H1 (cell line): ENCODE measurements at regions not wholly inside any gene's neighbourhood (a gene's known extent, or its start where the extent isn't known, plus 50 kb on each side); places are given as distances from the start of the nearest gene placed in this dataset.

ENCODE experiments used
- CTCF ChIA-PET: fragments of 300-600 bp; sonication (Branson Sonifier 250); formaldehyde crosslinking; loops from one replicate; lab custom pipeline; 2021; ENCODE audit not compliant: partially characterized antibody; lab: Charles Lee
- POLR2A ChIA-PET: fragments of 300-600 bp; sonication (Branson Sonifier 250); formaldehyde crosslinking; loops from one replicate; lab custom pipeline; 2021; ENCODE audit warnings: inconsistent platforms; ENCODE audit not compliant: partially characterized antibody; lab: Charles Lee
- DNase-seq, 2 experiments: peaks; one replicate each; pipeline versions ENCODE4 v3.0.0 to v3.0.0-alpha.2; 2010 to 2022; ENCODE audit warnings: low spot score in 2 of 2, low read depth in 1 of 2, mixed read lengths in 1 of 2
- FAIRE-seq: peaks from 2 replicates; lab custom pipeline; 2011; peaks lifted over from hg19 to GRCh38; lab: Jason Lieb, UNC
- H2AFZ ChIP-seq: 2 replicates; pipeline ENCODE4 v1.8.1; 2012; ENCODE audit warnings: low read length, inconsistent platforms
- H2AK5ac ChIP-seq: 2 replicates; pipeline ENCODE4 v1.6.1; 2013; ENCODE audit warnings: low read depth, low read length
- H2BK120ac ChIP-seq: replicated peaks from 2 replicates; pipeline ENCODE3; 2013; ENCODE audit warnings: low read depth, low read length, inconsistent platforms
- H2BK12ac ChIP-seq: 2 replicates; pipeline ENCODE4 v1.6.1; 2013; ENCODE audit warnings: low read depth, low read length
- H2BK15ac ChIP-seq: 2 replicates; pipeline ENCODE4 v1.6.1; 2013; ENCODE audit warnings: low read length
- H2BK20ac ChIP-seq: 2 replicates; pipeline ENCODE4 v1.6.1; 2013; ENCODE audit warnings: low read length
- H2BK5ac ChIP-seq: 2 replicates; pipeline ENCODE4 v1.6.1; 2013; ENCODE audit warnings: low read depth, low read length
- H3K14ac ChIP-seq: 2 replicates; pipeline ENCODE4 v1.6.1; 2013; ENCODE audit warnings: inconsistent platforms; ENCODE audit not compliant: insufficient read length
- H3K18ac ChIP-seq: 2 replicates; pipeline ENCODE4 v1.6.1; 2013; ENCODE audit warnings: low read length; ENCODE audit errors: extremely low read depth
- H3K23ac ChIP-seq: 2 replicates; pipeline ENCODE4 v1.6.1; 2013; ENCODE audit warnings: inconsistent platforms; ENCODE audit not compliant: insufficient read length
- H3K23me2 ChIP-seq: 2 replicates; pipeline ENCODE4 v1.6.1; 2013; ENCODE audit warnings: low read depth, low read length
- H3K27ac ChIP-seq: 2 replicates; pipeline ENCODE4 v1.6.1; 2011; ENCODE audit warnings: low read depth, low read length, inconsistent platforms
- H3K27me3 ChIP-seq, 4 experiments: replicated peaks in 1 of 4; 1 replicate in 1 of 4; 2 replicates in 3 of 4; pipeline versions ENCODE4 v1.6.1 to v1.8.1; 2011 to 2013; ENCODE audit warnings: low read length in 3 of 4, mild to moderate bottlenecking in 3 of 4, inconsistent platforms in 2 of 4, mixed read lengths in 2 of 4, moderate library complexity in 1 of 4; ENCODE audit not compliant: control insufficient read depth in 3 of 4, insufficient read depth in 3 of 4; ENCODE audit errors: extremely low read depth in 1 of 4
- H3K36me3 ChIP-seq, 4 experiments: 2 replicates each; pipeline versions ENCODE4 v1.6.1 to v1.8.1; 2011 to 2013; ENCODE audit warnings: mild to moderate bottlenecking in 4 of 4, low read length in 3 of 4, moderate library complexity in 2 of 4, control low read depth in 1 of 4, inconsistent platforms in 1 of 4; ENCODE audit not compliant: insufficient read depth in 4 of 4, control insufficient read depth in 2 of 4
- H3K4ac ChIP-seq: replicated peaks from 2 replicates; pipeline ENCODE3; 2013; ENCODE audit warnings: low read length, low read depth, mixed read lengths, inconsistent platforms; ENCODE audit not compliant: insufficient read length
- H3K4me1 ChIP-seq, 4 experiments: replicated peaks in 1 of 4; 1 replicate in 1 of 4; 2 replicates in 3 of 4; pipeline versions ENCODE4 v1.6.1 to v1.8.1; 2011 to 2013; ENCODE audit warnings: low read length in 3 of 4, inconsistent platforms in 2 of 4, mixed read lengths in 1 of 4; ENCODE audit not compliant: insufficient read depth in 4 of 4, control insufficient read depth in 3 of 4
- H3K4me2 ChIP-seq, 2 experiments: 2 replicates each; pipeline versions ENCODE4 v1.6.1 to v1.8.1; 2011 to 2013; ENCODE audit warnings: low read depth in 2 of 2, low read length in 2 of 2, control low read depth in 1 of 2, inconsistent platforms in 1 of 2, mild to moderate bottlenecking in 1 of 2; ENCODE audit not compliant: insufficient read depth in 1 of 2
- H3K4me3 ChIP-seq, 4 experiments: fragments of 200-600, 300-600 bp in 1 of 4; sonication (generic), shearing (Covaris generic), sonication (Bioruptor Twin) in 1 of 4; 2 replicates each; pipeline versions ENCODE4 v1.5.1 to v1.8.1; 2011 to 2016; ENCODE audit warnings: low read length in 4 of 4, low read depth in 3 of 4, control low read depth in 2 of 4, inconsistent platforms in 2 of 4, mild to moderate bottlenecking in 2 of 4, mixed read lengths in 1 of 4, moderate library complexity in 1 of 4; ENCODE audit not compliant: insufficient read depth in 2 of 4; ENCODE audit errors: extremely low read depth in 1 of 4
- H3K56ac ChIP-seq: replicated peaks from 2 replicates; pipeline ENCODE3; 2013; ENCODE audit warnings: low read depth, mild to moderate bottlenecking, mixed read lengths, low read length, inconsistent platforms; ENCODE audit not compliant: insufficient read length
- H3K79me1 ChIP-seq: 2 replicates; pipeline ENCODE4 v1.6.1; 2013; ENCODE audit warnings: low read depth, low read length, control low read depth
- H3K79me2 ChIP-seq, 2 experiments: 2 replicates each; pipeline versions ENCODE4 v1.6.1 to v1.8.1; 2012 to 2013; ENCODE audit warnings: low read length in 2 of 2, mild to moderate bottlenecking in 2 of 2, inconsistent platforms in 1 of 2; ENCODE audit not compliant: insufficient read depth in 2 of 2, control insufficient read depth in 1 of 2
- H3K9ac ChIP-seq, 4 experiments: replicated peaks in 1 of 4; 1 replicate in 1 of 4; 2 replicates in 3 of 4; pipeline versions ENCODE4 v1.6.1 to v1.8.1; 2011 to 2013; ENCODE audit warnings: low read depth in 3 of 4, low read length in 3 of 4, control low read depth in 2 of 4, mild to moderate bottlenecking in 2 of 4, moderate library complexity in 2 of 4, inconsistent platforms in 1 of 4; ENCODE audit errors: extremely low read depth in 1 of 4
- H3K9me3 ChIP-seq, 2 experiments: 2 replicates each; pipeline versions ENCODE4 v1.6.1 to v1.8.1; 2012 to 2013; ENCODE audit warnings: mild to moderate bottlenecking in 2 of 2, moderate library complexity in 2 of 2, control low read depth in 1 of 2, inconsistent platforms in 1 of 2, low read depth in 1 of 2, low read length in 1 of 2, mixed read lengths in 1 of 2; ENCODE audit not compliant: insufficient read depth in 2 of 2
- H4K20me1 ChIP-seq, 2 experiments: replicated peaks in 1 of 2; 2 replicates each; pipeline versions ENCODE3 to v1.8.1; 2011 to 2013; ENCODE audit warnings: inconsistent platforms in 2 of 2, low read length in 2 of 2, mild to moderate bottlenecking in 1 of 2; ENCODE audit not compliant: insufficient read depth in 2 of 2, control insufficient read depth in 1 of 2
- H4K5ac ChIP-seq: 2 replicates; pipeline ENCODE4 v1.6.1; 2013; ENCODE audit warnings: low read length, low read depth, mixed read lengths, inconsistent platforms; ENCODE audit not compliant: insufficient read length
- H4K8ac ChIP-seq: 2 replicates; pipeline ENCODE4 v1.8.0; 2013; ENCODE audit warnings: mild to moderate bottlenecking, moderate library complexity, low read length, inconsistent platforms; ENCODE audit not compliant: insufficient read depth; ENCODE audit errors: extremely low read depth
- H4K91ac ChIP-seq: replicated peaks from 2 replicates; pipeline ENCODE3; 2013; ENCODE audit warnings: low read length, mixed read lengths, inconsistent platforms; ENCODE audit not compliant: insufficient read length
- BRCA1 ChIP-seq: IDR thresholded peaks from 2 replicates; pipeline ENCODE4 v1.6.1; 2012; ENCODE audit warnings: low read depth, low read length, improper control_type of control experiment
- CHD1 ChIP-seq: IDR thresholded peaks from 2 replicates; pipeline ENCODE4 v1.6.1; 2012; ENCODE audit warnings: low read depth, low read length, improper control_type of control experiment
- CTBP2 ChIP-seq: IDR thresholded peaks from 2 replicates; pipeline ENCODE4 v1.7.0; 2011; ENCODE audit warnings: borderline replicate concordance, mild to moderate bottlenecking, moderate library complexity, mixed read lengths, low read length; ENCODE audit not compliant: insufficient read depth, insufficient read length
- PHF8 ChIP-seq: fragments of 200-600 bp; sonication (generic); conservative IDR thresholded peaks from 2 replicates; pipeline ENCODE4 v1.7.1; 2012; ENCODE audit warnings: low read depth, mild to moderate bottlenecking, inconsistent platforms, low read length, moderate library complexity
- POLR2AphosphoS5 ChIP-seq: IDR thresholded peaks from 2 replicates; pipeline ENCODE4 v1.6.1; 2011; ENCODE audit warnings: low read depth, low read length
- SP1 ChIP-seq: IDR thresholded peaks from 2 replicates; pipeline ENCODE4 v1.6.1; 2011; ENCODE audit warnings: low read depth, low read length
- SP2 ChIP-seq: IDR thresholded peaks from 2 replicates; pipeline ENCODE4 v1.6.1; 2012; ENCODE audit warnings: mild to moderate bottlenecking, low read length, inconsistent platforms
- SRF ChIP-seq: IDR thresholded peaks from 2 replicates; pipeline ENCODE4 v1.6.1; 2011; ENCODE audit warnings: mild to moderate bottlenecking, low read depth, low read length, moderate library complexity
- TAF7 ChIP-seq: optimal IDR thresholded peaks from 2 replicates; pipeline ENCODE3; 2011; ENCODE audit warnings: low read depth, mild to moderate bottlenecking, inconsistent platforms, low read length, moderate library complexity, borderline replicate concordance
- WGBS, 2 experiments: shearing (Covaris generic) in 1 of 2; methylation state at CpG; one replicate each; pipeline versions ENCODE4 v1.1.6 to v1.1.7; 2013 to 2015; ENCODE audit warnings: low lambda C conversion rate in 2 of 2, mixed read lengths in 2 of 2, inconsistent platforms in 1 of 2, low coverage in 1 of 2, missing lambda C conversion rate in 1 of 2; ENCODE audit not compliant: insufficient replicate concordance in 2 of 2, insufficient coverage in 1 of 2, insufficient read length in 1 of 2; ENCODE audit errors: extremely low coverage in 1 of 2, missing lambda C conversion rate in 1 of 2; 5-methylcytosine and 5-hydroxymethylcytosine counted together
- TF ChIP-seq, protein P1 (sequence below): IDR thresholded peaks from 2 replicates; pipeline ENCODE4 v1.6.1; 2012; ENCODE audit warnings: inconsistent platforms
- TF ChIP-seq, protein P2 (sequence below): IDR thresholded peaks from 2 replicates; pipeline ENCODE4 v1.6.1; 2012; ENCODE audit warnings: low read length, inconsistent platforms

DNA sequence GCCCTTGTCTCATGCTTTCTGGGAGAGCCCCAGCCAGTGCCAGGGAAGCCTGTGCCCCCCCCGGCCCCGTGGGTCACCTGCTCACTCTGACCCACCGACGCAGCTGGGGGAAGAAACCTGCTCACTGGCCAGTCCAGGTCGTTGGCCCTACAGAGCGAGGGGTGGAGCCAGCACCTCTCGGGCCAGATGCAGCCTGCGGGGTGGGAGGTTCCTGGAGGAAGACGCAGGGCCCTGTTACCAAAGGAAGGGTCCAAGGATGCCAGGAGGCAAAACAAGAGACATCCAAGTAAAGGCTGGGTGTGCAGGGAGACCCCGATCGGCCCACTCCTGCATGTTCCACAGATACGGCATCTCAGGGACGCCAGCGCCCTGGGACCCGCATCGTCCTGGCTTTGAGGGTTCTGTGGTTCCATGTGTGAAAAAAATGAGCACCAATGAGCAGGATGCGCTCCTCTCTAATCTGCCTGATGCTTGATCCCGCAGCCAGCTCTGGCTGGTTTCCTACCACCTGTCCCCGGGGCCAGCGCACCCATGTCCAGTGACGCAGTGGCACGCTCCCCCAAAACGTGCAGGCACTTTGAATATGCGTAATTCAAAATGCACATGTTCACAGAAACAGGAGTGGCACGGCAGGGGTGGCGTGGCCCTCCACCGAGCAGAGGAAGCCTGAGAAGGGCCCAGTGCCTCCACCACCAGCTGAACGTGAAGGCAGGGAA lies 66.0 kb upstream of the GALNT9 start:
- ChIA-PET CTCF (interaction anchor here (4.7 kb wide), 1 partner anchor 19 kb away, joined by 23 read pairs; no protein-coding TSS in a partner anchor), POLR2A (interaction anchor here (1.9 kb wide), 1 partner anchor 8 kb away, joined by 6 read pairs; no protein-coding TSS in a partner anchor)
- no peak overlapping the region for H2BK120ac ChIP-seq
- no peak overlapping the region for H3K4me3 ChIP-seq
- 0 out of 2 replicates have a peak, but pooled peaks cover 2% of the 10 kb centered on the region for H3K79me1 ChIP-seq
- no peak overlapping the region for H3K9ac ChIP-seq
- peaks cover 0 to 30% (median 18%) of the 10 kb centered on the region in 4 experiments; a peak in 6 of 7 replicates for H3K27me3 ChIP-seq
- H3K4me2 ChIP-seq, result no peak overlapping the region
- H2AK5ac ChIP-seq, result no peak overlapping the region
- H2AFZ ChIP-seq, result no peak overlapping the region
- no peaks in the 10 kb centered on the region; a peak in 1 of 4 replicates for H3K9me3 ChIP-seq
- H3K4me1 ChIP-seq, result peaks cover 0 to 28% (median 18%) of the 10 kb centered on the region in 4 experiments; a peak in 6 of 7 replicates
- no peaks in the 10 kb centered on the region for H3K79me2 ChIP-seq
- H2BK5ac ChIP-seq, result no peak overlapping the region
- peak overlapping the region; percentile 86 for H4K8ac ChIP-seq
- 79% methylated on average over 24 of the region's 28 CpGs; no CpG with 5 or more reads in 1 of the 2 experiments for WGBS, 2 experiments
- 0 out of 2 replicates have a peak, but pooled peaks cover 1% of the 10 kb centered on the region for H3K23me2 ChIP-seq
- H3K23ac ChIP-seq, result no peak overlapping the region
- no peaks in the 10 kb centered on the region for H4K20me1 ChIP-seq
- H3K14ac ChIP-seq, result no peak overlapping the region
- H3K56ac ChIP-seq, result no peak overlapping the region
- H2BK15ac ChIP-seq, result no peak overlapping the region
- no peak overlapping the region for H3K27ac ChIP-seq
- peak overlapping the region; percentile 47 for H4K5ac ChIP-seq
- H2BK20ac ChIP-seq, result no peak overlapping the region
- FAIRE-seq (no peak), DNase-seq (peak in 1 of 2 experiments; percentile 52)
- H2BK12ac ChIP-seq, result peak overlapping the region; percentile 84; the same call in 1 of the 2 replicates
- peak overlapping the region; percentile 48; the same call in 1 of the 2 replicates for H3K18ac ChIP-seq
- no peak overlapping the region for H3K4ac ChIP-seq
- peak overlapping the region; percentile 47 for H4K91ac ChIP-seq
- H3K36me3 ChIP-seq, result no peaks in the 10 kb centered on the region
- TF ChIP-seq BRCA1 (no peak), SP1 (no peak), SP2 (no peak), CHD1 (no peak), SRF (no peak), POLR2AphosphoS5 (no peak), PHF8 (no peak), TAF7 (no peak), CTBP2 (no peak)
- TF ChIP-seq, protein P1, sequence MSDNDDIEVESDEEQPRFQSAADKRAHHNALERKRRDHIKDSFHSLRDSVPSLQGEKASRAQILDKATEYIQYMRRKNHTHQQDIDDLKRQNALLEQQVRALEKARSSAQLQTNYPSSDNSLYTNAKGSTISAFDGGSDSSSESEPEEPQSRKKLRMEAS, result no peak
- TF ChIP-seq, protein P2, sequence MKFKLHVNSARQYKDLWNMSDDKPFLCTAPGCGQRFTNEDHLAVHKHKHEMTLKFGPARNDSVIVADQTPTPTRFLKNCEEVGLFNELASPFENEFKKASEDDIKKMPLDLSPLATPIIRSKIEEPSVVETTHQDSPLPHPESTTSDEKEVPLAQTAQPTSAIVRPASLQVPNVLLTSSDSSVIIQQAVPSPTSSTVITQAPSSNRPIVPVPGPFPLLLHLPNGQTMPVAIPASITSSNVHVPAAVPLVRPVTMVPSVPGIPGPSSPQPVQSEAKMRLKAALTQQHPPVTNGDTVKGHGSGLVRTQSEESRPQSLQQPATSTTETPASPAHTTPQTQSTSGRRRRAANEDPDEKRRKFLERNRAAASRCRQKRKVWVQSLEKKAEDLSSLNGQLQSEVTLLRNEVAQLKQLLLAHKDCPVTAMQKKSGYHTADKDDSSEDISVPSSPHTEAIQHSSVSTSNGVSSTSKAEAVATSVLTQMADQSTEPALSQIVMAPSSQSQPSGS, result no peak
